ENCODE measurements at regions not wholly inside any gene's neighbourhood (a gene's known extent, or its start where the extent isn't known, plus 50 kb on each side); places are given as distances from the start of the nearest gene placed in this dataset.

GRCh38 chr5:174191076-174191475 lies 145.6 kb downstream of the NSG2 start:
- DNase-seq (ENCODE audit: low read depth) = no peak

- no peak for DNase-seq (ENCODE audit: low read depth)
These were observed 146.5 kb downstream of the NSG2 start for GRCh38 chr5:174191850-174192655.

DNA sequence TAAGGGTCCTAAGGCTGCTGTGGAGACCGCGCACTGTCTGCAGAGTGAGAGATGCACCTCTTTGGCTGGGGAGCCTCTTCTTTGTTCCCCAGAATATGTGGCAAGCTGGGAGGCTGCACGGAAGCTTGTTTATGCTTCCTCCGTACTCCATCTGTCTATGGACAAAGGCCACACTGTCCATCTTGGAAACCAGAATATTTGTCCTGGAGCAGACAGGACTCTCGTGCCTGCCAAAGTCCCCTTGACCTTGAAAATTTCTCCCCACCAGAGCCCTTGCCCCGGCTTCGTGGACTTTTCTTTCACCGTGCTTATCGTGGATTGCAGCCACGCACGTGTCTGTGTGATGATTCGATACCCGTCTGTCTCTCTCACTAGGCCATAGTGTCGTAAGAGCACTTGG lies 147.4 kb downstream of the NSG2 start:
- no peak for DNase-seq (ENCODE audit: low read depth)

GRCh38 chr5:174195517-174195916 lies 150.0 kb downstream of the NSG2 start:
- DNase-seq (ENCODE audit: low read depth) = no peak

- no peak for DNase-seq (ENCODE audit: low read depth)
These were observed 152.4 kb downstream of the NSG2 start for GRCh38 chr5:174197929-174198328.

- no peak for DNase-seq (ENCODE audit: low read depth)
These were observed 153.0 kb downstream of the NSG2 start for GRCh38 chr5:174198541-174198940.

DNA sequence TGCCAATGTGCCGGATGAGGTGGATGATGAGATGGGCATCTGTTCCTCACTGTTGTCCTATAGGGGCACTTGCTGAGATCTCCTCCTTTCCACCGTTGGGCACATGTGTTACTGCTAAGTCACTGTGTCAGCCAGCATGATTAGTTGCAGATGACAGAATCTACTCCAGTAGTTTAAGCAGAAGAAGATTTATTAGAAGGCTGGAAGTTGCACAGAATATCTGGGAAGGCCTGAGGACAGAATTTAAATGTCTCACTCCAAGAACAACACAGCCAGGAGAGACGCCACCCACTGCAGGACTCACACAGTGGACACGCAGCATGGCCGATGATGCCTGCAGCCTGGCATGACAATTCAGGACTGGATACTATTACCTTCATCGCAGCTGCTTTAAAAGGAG lies 157.5 kb downstream of the NSG2 start:
- DNase-seq (ENCODE audit: low read depth) = no peak

DNA sequence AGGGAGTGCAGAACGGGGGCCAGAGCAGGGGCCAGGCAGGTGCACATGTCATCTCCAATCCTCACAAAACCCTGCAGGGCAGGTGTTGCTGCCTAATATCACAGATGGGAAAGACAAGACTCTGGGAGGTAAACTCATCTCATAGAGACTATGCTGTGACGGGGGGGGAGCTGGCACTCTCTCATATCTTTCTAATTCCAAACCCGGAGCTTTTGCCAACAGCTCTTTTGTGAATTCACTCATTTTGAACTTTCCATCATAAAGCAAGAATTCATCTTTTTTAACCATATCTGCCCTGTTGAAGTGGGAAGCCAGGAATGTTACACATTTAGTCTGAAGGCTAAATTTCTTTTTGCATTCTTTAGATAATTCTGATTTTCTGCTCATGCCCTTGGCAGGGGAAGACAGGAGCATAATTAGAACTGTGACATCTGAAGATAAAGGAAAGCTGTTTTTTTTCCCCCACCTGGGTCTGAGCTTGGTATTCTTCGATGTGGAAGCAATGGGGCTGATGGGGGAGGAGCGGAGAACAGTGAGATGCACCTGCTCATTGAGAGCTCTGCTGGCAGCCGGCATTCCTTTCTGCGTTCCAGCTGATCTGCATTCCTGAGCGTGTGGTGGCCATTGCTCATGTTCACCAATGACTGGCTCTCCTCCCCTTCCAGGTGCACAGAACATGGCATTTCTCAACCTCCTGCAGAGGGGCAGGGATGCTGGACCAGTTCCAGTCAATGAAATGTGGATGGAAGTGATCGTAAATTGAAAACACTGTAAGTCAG lies 159.2 kb downstream of the NSG2 start:
- no peak for DNase-seq (ENCODE audit: low read depth)

DNA sequence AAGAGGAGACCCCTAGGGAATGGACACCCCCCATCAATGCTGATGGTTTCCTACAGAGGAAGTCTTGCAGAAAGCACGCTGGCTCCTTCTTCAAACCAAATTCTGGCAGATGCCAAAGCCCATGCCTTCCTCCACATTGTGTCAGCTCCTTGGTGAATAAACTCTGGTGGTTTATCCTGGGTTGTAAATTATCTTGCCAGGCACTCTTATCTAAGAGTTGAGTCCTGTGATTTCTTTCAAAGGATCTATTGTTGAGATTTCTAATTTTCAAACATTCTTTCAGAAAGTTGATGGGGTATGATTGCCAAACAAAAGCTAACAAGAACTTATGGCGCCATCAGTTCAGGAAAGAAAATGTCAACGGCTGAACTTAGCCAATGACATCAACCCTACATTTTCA lies 160.4 kb downstream of the NSG2 start:
- DNase-seq (ENCODE audit: low read depth) = no peak

DNA sequence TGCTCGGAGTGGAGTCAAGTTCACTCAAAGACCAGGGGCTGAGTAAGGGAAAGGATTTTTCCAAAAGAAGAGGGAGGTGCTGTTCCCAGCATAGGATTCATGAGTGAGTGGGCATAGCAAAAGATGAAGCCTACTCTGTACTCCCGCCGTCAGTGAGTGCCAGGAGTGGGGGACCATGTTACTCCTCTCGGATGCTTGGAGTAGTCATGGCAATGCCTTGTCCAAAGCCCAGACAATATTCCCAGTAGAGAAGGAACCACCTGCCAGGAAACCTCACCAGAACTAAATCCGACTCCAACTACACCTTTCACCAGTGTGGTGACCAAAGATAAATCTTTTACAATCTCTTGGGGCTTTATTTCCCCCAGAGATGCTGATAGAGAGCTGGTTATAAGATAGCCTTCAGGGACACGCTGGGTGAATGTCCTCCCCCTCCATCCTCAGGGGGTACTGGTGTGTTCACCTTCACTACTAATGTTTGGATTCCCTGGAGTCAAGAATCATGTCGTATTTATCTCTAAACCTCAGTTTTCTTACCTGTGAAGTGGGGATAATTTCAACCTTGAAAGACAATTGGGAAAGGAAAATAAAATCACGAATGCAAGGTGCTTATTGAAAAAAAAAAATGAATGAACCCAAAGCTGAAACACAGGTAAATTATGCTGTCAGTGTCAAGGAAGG lies 165.2 kb downstream of the NSG2 start:
- no peak for DNase-seq (ENCODE audit: low read depth)

DNA sequence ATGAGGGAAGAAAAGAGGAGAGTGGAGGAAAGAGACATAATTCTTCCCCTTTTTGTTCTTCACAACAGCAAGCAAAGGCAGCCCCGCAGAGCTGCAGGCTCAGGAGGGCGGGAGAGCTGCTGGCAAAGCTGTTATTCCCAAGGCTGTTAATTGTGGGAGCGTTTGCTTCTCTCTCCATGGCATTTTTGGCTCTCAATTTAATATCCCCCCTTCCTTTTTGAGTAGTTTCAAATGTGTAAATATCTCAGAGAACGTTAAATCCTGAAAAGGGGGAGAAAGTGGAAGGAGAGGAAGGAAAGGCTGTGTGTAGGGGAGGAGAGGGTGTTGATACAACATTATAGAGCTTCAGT lies 165.7 kb downstream of the NSG2 start:
- no peak for DNase-seq (ENCODE audit: low read depth)

GRCh38 chr5:174217527-174217926 lies 172.0 kb downstream of the NSG2 start:
- DNase-seq (ENCODE audit: low read depth) = no peak

- no peak for DNase-seq (ENCODE audit: low read depth)
These were observed 172.7 kb downstream of the NSG2 start for GRCh38 chr5:174218162-174218561.

- no peak for DNase-seq (ENCODE audit: low read depth)
These were observed 174.9 kb downstream of the NSG2 start for GRCh38 chr5:174220417-174220816.

- DNase-seq (ENCODE audit: low read depth) = no peak
These were observed 175.9 kb downstream of the NSG2 start for GRCh38 chr5:174221436-174221835.

DNA sequence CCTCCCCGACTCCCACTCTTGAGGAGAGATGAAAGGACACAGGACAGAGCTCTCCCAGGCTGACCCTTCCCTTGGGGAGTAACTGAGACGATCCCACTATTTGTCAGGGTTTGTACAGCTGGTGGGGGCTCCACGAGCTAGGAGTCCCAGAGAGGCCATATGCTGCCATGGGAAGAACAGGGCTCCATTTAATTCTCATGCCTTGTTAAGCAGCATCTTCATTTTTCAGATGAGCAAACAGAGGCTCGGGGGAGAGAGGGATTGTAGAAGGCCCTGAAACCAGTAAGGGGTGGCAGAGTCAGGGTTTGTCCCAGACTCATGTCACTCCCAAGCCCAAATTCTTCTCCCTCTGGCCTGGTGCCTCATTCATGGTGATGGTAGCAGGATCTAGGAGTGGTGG lies 176.4 kb downstream of the NSG2 start:
- DNase-seq (ENCODE audit: low read depth) = no peak

- DNase-seq (ENCODE audit: low read depth) = no peak
These were observed 177.4 kb downstream of the NSG2 start for GRCh38 chr5:174222891-174223290.

DNA sequence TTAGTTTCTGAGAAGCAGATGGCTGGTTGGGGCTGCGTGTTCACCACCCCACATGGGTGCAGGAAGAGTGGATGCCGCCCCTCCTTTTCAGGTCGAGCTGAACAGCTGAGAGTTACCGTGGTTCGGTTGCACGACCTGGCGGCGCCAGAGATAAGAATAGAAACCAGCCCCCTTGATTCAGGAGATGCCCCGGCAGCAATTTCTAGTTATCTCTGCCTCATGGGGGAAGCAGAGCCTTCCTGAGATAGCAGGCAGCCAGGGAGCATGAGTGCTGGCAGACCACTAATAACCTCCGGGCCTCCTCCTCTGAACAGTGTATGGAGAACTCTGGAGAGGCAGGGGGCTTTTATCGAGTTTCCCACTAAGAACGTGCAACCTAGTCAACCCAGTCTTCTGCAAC lies 177.8 kb downstream of the NSG2 start:
- DNase-seq (ENCODE audit: low read depth) = no peak

GRCh38 chr5:174229068-174229467 lies 183.6 kb downstream of the NSG2 start:
- no peak for DNase-seq (ENCODE audit: low read depth)

GRCh38 chr5:174229514-174230370 lies 184.2 kb downstream of the NSG2 start:
- no peak for DNase-seq (ENCODE audit: low read depth)

- DNase-seq (ENCODE audit: low read depth) = no peak
These were observed 186.5 kb downstream of the NSG2 start for GRCh38 chr5:174231956-174232487.

DNA sequence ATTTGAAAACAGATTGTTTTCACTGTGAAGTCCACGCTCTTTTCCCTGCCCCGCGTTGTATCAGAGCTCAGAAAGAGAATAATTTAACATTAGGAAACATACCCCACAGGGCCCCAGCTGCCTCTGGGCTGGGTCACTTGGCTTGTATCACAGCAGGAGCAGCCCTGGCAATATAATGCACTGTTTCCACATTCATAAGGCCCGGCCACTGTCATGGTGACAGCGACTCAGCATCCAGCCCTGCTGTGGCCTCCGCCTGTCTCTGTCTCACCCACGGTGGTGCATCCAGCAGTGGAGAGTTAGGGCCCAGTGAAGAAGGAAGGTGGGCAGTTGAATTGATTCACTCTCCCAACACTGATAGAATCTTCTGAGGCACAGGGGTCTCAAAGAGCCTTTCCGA lies 188.9 kb downstream of the NSG2 start:
- DNase-seq (ENCODE audit: low read depth) = no peak

All from stimulated activated CD8-positive, alpha-beta memory T cell treated with anti-CD3 and anti-CD28 coated beads, Interleukin-15, amount 100 ng/mL, for 24 hours (primary cell).